HCT116 (cell line): ENCODE measurements at regions not wholly inside any gene's neighbourhood (a gene's known extent, or its start where the extent isn't known, plus 50 kb on each side); places are given as distances from the start of the nearest gene placed in this dataset.

Experiments
- CTCF ChIP-seq, 3 experiments: fragments of 200-600 bp in 1 of 3; sonication (generic) in 1 of 3; IDR thresholded peaks in 2 of 3; conservative IDR thresholded peaks in 1 of 3; 2 replicates each; pipeline ENCODE4 v1.5.1; 2012 to 2017; ENCODE audit warnings: low read depth in 2 of 3, low read length in 2 of 3, antibody characterized with exemption in 1 of 3, borderline replicate concordance in 1 of 3, control low read depth in 1 of 3, mild to moderate bottlenecking in 1 of 3, mixed read lengths in 1 of 3, mixed run types in 1 of 3, moderate library complexity in 1 of 3; ENCODE audit not compliant: insufficient read depth in 1 of 3
- RAD21 ChIP-seq: IDR thresholded peaks from 2 replicates; pipeline ENCODE4 v1.6.1; 2012; ENCODE audit warnings: low read depth, mild to moderate bottlenecking
- SRF ChIP-seq: IDR thresholded peaks from 2 replicates; pipeline ENCODE4 v1.6.1; 2012; ENCODE audit warnings: low read depth
- TF ChIP-seq, protein P1 (sequence below): IDR thresholded peaks from 2 replicates; pipeline ENCODE4 v1.6.1; 2012

- no peak for TF ChIP-seq RAD21
- no peak for TF ChIP-seq CTCF (IDR thresholded peaks at IDR 0.05 in 2 of 3, conservative IDR thresholded peaks at IDR 0.05 in 1 of 3; ENCODE audit: borderline replicate concordance in 1 of 3, insufficient read depth in 1 of 3, low read depth in 2 of 3, low read length in 2 of 3)
- TF ChIP-seq, protein P1, sequence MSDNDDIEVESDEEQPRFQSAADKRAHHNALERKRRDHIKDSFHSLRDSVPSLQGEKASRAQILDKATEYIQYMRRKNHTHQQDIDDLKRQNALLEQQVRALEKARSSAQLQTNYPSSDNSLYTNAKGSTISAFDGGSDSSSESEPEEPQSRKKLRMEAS = no peak
- no peak for TF ChIP-seq SRF
These were observed 185.8 kb upstream of the TMPO start for GRCh38 chr12:98329589-98329988.
